Upper lobe of left lung (tissue), 6 donors: ENCODE measurements at regions not wholly inside any gene's neighbourhood (a gene's known extent, or its start where the extent isn't known, plus 50 kb on each side); places are given as distances from the start of the nearest gene placed in this dataset.

Source experiments
- ATAC-seq, 2 donors: fragments of 200-7000 bp; cut with Tn5 transposase; one replicate each; pipeline ENCODE4 v1.9.1; 2022; ENCODE audit warnings: mild to moderate bottlenecking in 2 of 2, moderate library complexity in 2 of 2; ENCODE audit not compliant: low FRiP score in 2 of 2
- DNase-seq, 2 donors: peaks; one replicate each; pipeline ENCODE4 v3.0.0-alpha.2; 2019 to 2020
- H3K27ac ChIP-seq, 4 donors: fragments of 200-600 bp; sonication (generic); one replicate each; pipeline ENCODE4 v1.5.1; 2016 to 2019
- H3K27me3 ChIP-seq, 4 donors: fragments of 200-600 bp; sonication (generic); one replicate each; pipeline ENCODE4 v1.5.1; 2017 to 2019
- H3K36me3 ChIP-seq, 4 donors: fragments of 200-600 bp; sonication (generic); one replicate each; pipeline ENCODE4 v1.5.1; 2016 to 2019
- H3K4me1 ChIP-seq, 4 donors: fragments of 200-600 bp; sonication (generic); one replicate each; pipeline ENCODE4 v1.5.1; 2018 to 2019
- H3K4me3 ChIP-seq, 4 donors: fragments of 200-600 bp; sonication (generic); one replicate each; pipeline ENCODE4 v1.5.1; 2017 to 2019; ENCODE audit warnings: mild to moderate bottlenecking in 2 of 4, moderate library complexity in 1 of 4
- H3K9me3 ChIP-seq, 4 donors: fragments of 200-600 bp; sonication (generic); one replicate each; pipeline ENCODE4 v1.5.1; 2018 to 2019
- CTCF ChIP-seq, 6 experiments: fragments of 450-650 bp in 4 of 6; fragments of 200-600 bp in 2 of 6; sonication (generic) in 2 of 6; IDR thresholded peaks; one replicate each; pipeline ENCODE4 v1.5.1; 2016 to 2019; ENCODE audit warnings: antibody characterized with exemption in 6 of 6
- EP300 ChIP-seq, 4 donors: sonication (generic); formaldehyde crosslinking; IDR thresholded peaks; one replicate each; pipeline ENCODE4 v1.5.1; 2017; ENCODE audit warnings: antibody characterized with exemption in 4 of 4, control low read depth in 2 of 4
- POLR2A ChIP-seq, 4 donors: fragments of 450-650 bp; IDR thresholded peaks; one replicate each; pipeline ENCODE4 v1.5.1; 2016 to 2017; ENCODE audit warnings: antibody characterized with exemption in 4 of 4, mild to moderate bottlenecking in 2 of 4
- POLR2AphosphoS5 ChIP-seq, 2 donors: sonication (generic); formaldehyde crosslinking; IDR thresholded peaks; one replicate each; pipeline ENCODE4 v1.5.1; 2017; ENCODE audit warnings: antibody characterized with exemption in 2 of 2
- WGBS, 2 donors: methylation state at CpG; one replicate each; pipeline ENCODE4 v1.1.5; 2017 to 2018; 5-methylcytosine and 5-hydroxymethylcytosine counted together
- donor health status: DM: no; HTN: no; CAD: no; lungs with moderate emphysema.
- donor health status: DM: no; HTN: yes; CAD: no; lungs with severe emphysema.

GRCh38 chr6:148068437-148069061, 274.1 kb upstream of the SASH1 start:
- Histone ChIP-seq H3K27me3 (no peaks in the 10 kb centered on the region), H3K9me3 (no peaks in the 10 kb centered on the region), H3K36me3 (no peaks in the 10 kb centered on the region), H3K27ac (no peak overlapping the region), H3K4me3 (no peak overlapping the region), H3K4me1 (no peaks in the 10 kb centered on the region)
- DNase-seq, result no peak
- TF ChIP-seq POLR2AphosphoS5 (IDR thresholded peaks at IDR 0.05), result no peak
- no peak for TF ChIP-seq CTCF (IDR thresholded peaks at IDR 0.05)
- 50 to 63% methylated on average over 11 of the region's 11 CpGs for WGBS, 2 donors
- no peak for ATAC-seq

GRCh38 chr6:148069256-148069655, 273.4 kb upstream of the SASH1 start:
- Histone ChIP-seq H3K4me3 (no peak overlapping the region), H3K4me1 (no peaks in the 10 kb centered on the region), H3K27ac (no peak overlapping the region), H3K36me3 (no peaks in the 10 kb centered on the region), H3K27me3 (no peaks in the 10 kb centered on the region), H3K9me3 (no peaks in the 10 kb centered on the region)
- DNase-seq (no peak), ATAC-seq (no peak)
- TF ChIP-seq POLR2A (IDR thresholded peaks at IDR 0.05) (no peak), CTCF (IDR thresholded peaks at IDR 0.05) (no peak), POLR2AphosphoS5 (IDR thresholded peaks at IDR 0.05) (no peak), EP300 (IDR thresholded peaks at IDR 0.05) (no peak)
- 85 to 95% methylated on average over 4 to 5 of the region's 5 CpGs for WGBS, 2 donors

- 87 to 95% methylated on average over 6 of the region's 6 CpGs for WGBS, 2 donors
- no peak for TF ChIP-seq CTCF (IDR thresholded peaks at IDR 0.05)
- TF ChIP-seq POLR2AphosphoS5 (IDR thresholded peaks at IDR 0.05), result no peak
Measured at GRCh38 chr6:148074291-148074690, 268.3 kb upstream of the SASH1 start.

GRCh38 chr6:148074738-148075137, 267.9 kb upstream of the SASH1 start:
- Histone ChIP-seq H3K27me3 (no peaks in the 10 kb centered on the region), H3K27ac (no peak overlapping the region), H3K4me3 (no peak overlapping the region), H3K36me3 (no peaks in the 10 kb centered on the region), H3K4me1 (no peaks in the 10 kb centered on the region), H3K9me3 (no peaks in the 10 kb centered on the region)
- TF ChIP-seq POLR2AphosphoS5 (IDR thresholded peaks at IDR 0.05), result no peak
- ATAC-seq, result no peak
- WGBS, 2 donors, result 45 to 56% methylated on average over 5 of the region's 5 CpGs
- DNase-seq, result no peak

More at GRCh38 chr6:148074291-148074690, 268.3 kb upstream of the SASH1 start:
- no peaks in the 10 kb centered on the region for H3K36me3 ChIP-seq
- no peaks in the 10 kb centered on the region for H3K4me1 ChIP-seq
- no peak overlapping the region for H3K4me3 ChIP-seq
- ATAC-seq (no peak), DNase-seq (no peak)
- no peaks in the 10 kb centered on the region for H3K27me3 ChIP-seq
- H3K9me3 ChIP-seq, result no peaks in the 10 kb centered on the region
- H3K27ac ChIP-seq, result no peak overlapping the region

- Histone ChIP-seq H3K27ac (no peak overlapping the region), H3K4me1 (no peaks in the 10 kb centered on the region), H3K36me3 (no peaks in the 10 kb centered on the region), H3K9me3 (no peaks in the 10 kb centered on the region), H3K27me3 (no peaks in the 10 kb centered on the region), H3K4me3 (no peak overlapping the region)
- DNase-seq, result no peak
- no peak for ATAC-seq
- TF ChIP-seq POLR2AphosphoS5 (IDR thresholded peaks at IDR 0.05), result no peak
- no peak for TF ChIP-seq POLR2A (IDR thresholded peaks at IDR 0.05)
- TF ChIP-seq CTCF (IDR thresholded peaks at IDR 0.05), result no peak
- TF ChIP-seq EP300 (IDR thresholded peaks at IDR 0.05), result no peak
Measured at GRCh38 chr6:148075352-148075751, 267.3 kb upstream of the SASH1 start.
